ENCODE measurements at regions not wholly inside any gene's neighbourhood (a gene's known extent, or its start where the extent isn't known, plus 50 kb on each side); places are given as distances from the start of the nearest gene placed in this dataset.

DNA sequence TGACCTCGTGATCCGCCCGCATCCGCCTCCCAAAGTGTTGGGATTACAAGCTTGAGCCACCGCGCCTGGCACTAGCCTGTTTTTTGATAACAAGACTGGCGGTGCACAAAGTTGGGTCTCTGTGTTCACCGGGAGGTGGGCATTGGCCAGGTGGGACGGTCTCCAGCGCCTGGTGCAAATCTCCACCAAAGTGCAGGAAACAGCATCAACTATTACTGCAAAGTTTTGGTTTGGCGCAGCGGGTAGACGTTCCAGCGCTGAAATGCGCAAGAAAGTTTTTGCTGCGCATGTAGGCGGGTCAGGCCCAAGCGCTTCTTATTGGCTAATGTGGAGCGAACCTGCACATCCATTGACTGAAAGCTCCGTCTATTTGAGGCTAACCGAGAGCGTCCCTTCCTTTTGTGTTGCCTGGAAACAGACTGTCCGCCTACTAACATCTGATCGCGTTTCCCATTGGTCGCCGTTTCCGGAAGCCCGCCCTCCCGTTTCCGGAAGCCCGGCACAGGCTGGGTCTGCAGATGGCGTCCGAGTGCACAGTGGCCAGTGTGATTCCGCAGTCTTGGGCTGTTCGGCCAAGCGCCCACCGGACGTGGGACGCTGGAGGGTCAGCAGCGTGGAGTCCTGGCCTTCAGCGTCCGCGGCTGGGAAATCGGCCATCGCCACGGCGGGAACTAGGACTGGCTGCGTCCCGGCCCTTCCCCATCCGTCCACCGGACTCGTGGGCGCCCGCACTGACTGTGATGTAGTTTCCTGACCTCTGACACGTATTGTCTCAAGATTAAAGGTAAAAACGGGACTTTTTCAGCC is 53.3 kb upstream of the ZNF527 start (continued):
- no peak for TF ChIP-seq SIX5 (IDR thresholded peaks at IDR 0.05; ENCODE audit: low read depth, low read length)
- TF ChIP-seq CBX8 (IDR thresholded peaks at IDR 0.05; ENCODE audit: borderline replicate concordance, low read depth, low read length) = no peak
- peak; percentile 95 for TF ChIP-seq GABPA (IDR thresholded peaks at IDR 0.05; ENCODE audit: borderline replicate concordance, insufficient read depth, low read length)
- peak; percentile 94 for TF ChIP-seq PHF8 (conservative IDR thresholded peaks at IDR 0.05; ENCODE audit: low read depth, low read length)
- peak; percentile 42; the same call in 1 of the 2 replicates for TF ChIP-seq MAX (IDR thresholded peaks at IDR 0.05)
- peak; percentile 60 for TF ChIP-seq ASH2L (IDR thresholded peaks at IDR 0.05; ENCODE audit: low read length)
- no peak for TF ChIP-seq CBX5 (IDR thresholded peaks at IDR 0.05; ENCODE audit: low read depth, low read length)
- no peak for TF ChIP-seq EP300 (IDR thresholded peaks at IDR 0.05; ENCODE audit: borderline replicate concordance in 1 of 2, low read depth in 2 of 2, low read length in 2 of 2)
- peak; percentile 79 to 98 for TF ChIP-seq POLR2A (IDR thresholded peaks at IDR 0.05; ENCODE audit: control extremely low read depth in 1 of 2, low read depth in 2 of 2, low read length in 2 of 2)
- peak; percentile 98 for TF ChIP-seq SP1 (IDR thresholded peaks at IDR 0.05; ENCODE audit: low read depth, low read length)
- peak; percentile 61 for TF ChIP-seq TAF7 (optimal IDR thresholded peaks at IDR 0.05; ENCODE audit: borderline replicate concordance, low read depth, low read length)
- TF ChIP-seq SIRT6 (IDR thresholded peaks at IDR 0.05; ENCODE audit: low read length) = no peak
- TF ChIP-seq USF2 (IDR thresholded peaks at IDR 0.05; ENCODE audit: low read length) = no peak
- peak; percentile 58; the same call in 1 of the 2 replicates for TF ChIP-seq RBBP5 (IDR thresholded peaks at IDR 0.05; ENCODE audit: borderline replicate concordance, low read depth, low read length)
- TF ChIP-seq KDM5A (IDR thresholded peaks at IDR 0.05; ENCODE audit: low read length) = peak; percentile 66
- TF ChIP-seq E2F6 (IDR thresholded peaks at IDR 0.05) = no peak
- no peak for TF ChIP-seq EGR1 (IDR thresholded peaks at IDR 0.05; ENCODE audit: borderline replicate concordance, low read depth, low read length)
- peak; percentile 86 for TF ChIP-seq TBP (IDR thresholded peaks at IDR 0.05; ENCODE audit: low read depth, low read length)
- TF ChIP-seq SP2 (IDR thresholded peaks at IDR 0.05; ENCODE audit: low read length) = peak; percentile 67
- no peak for TF ChIP-seq ZNF274 (IDR thresholded peaks at IDR 0.05; ENCODE audit: borderline replicate concordance, extremely low read depth, low read length)
- TF ChIP-seq CREB1 (IDR thresholded peaks at IDR 0.05) = no peak
- peak; percentile 96 for TF ChIP-seq TAF1 (IDR thresholded peaks at IDR 0.05; ENCODE audit: low read depth, low read length)
